A673 (cell line): ENCODE measurements at regions not wholly inside any gene's neighbourhood (a gene's known extent, or its start where the extent isn't known, plus 50 kb on each side); places are given as distances from the start of the nearest gene placed in this dataset.
A peak's percentile ranks its signal among the peaks of the same experiment; 100 is the strongest.
"Not testable (repeated sequence)": the region's sequence is repeated elsewhere in the genome, so short reads cannot be mapped to it uniquely, and the experiment has no call there.

Source experiments
- BruUV-seq: library from RNA; stranded (reverse); fragments of 400-500 nt; replicated peaks from 2 replicates; lab custom pipeline; 2021; lab: Mats Ljungman, UMichigan
- CTCF ChIA-PET: fragments of 300-600 bp; sonication (Branson Sonifier 250); formaldehyde crosslinking; loops from one replicate; lab custom pipeline; 2022; ENCODE audit warnings: antibody characterized with exemption; lab: Charles Lee
- POLR2A ChIA-PET: fragments of 300-600 bp; sonication (Branson Sonifier 250); formaldehyde crosslinking; loops from one replicate; lab custom pipeline; 2022; ENCODE audit warnings: antibody characterized with exemption; ENCODE audit not compliant: low non-redundant PET; lab: Charles Lee
- DNase-seq: peaks from one replicate; pipeline ENCODE4 v3.0.0-alpha.2; 2015; ENCODE audit warnings: low spot score
- H3K27ac ChIP-seq: fragments of 200-600 bp; sonication (generic); 2 replicates; pipeline ENCODE4 v1.5.1; 2016; ENCODE audit warnings: mixed run types, low read depth, mild to moderate bottlenecking, mixed read lengths, antibody characterized with exemption, low read length; ENCODE audit not compliant: poor library complexity, severe bottlenecking
- H3K27me3 ChIP-seq: fragments of 200-600 bp; sonication (generic); replicated peaks from 2 replicates; pipeline ENCODE4 v1.6.1; 2017; ENCODE audit warnings: mixed run types, low read depth, mild to moderate bottlenecking, mixed read lengths, antibody characterized with exemption, low read length; ENCODE audit not compliant: insufficient read depth, poor library complexity
- H3K36me3 ChIP-seq: fragments of 200-600 bp; sonication (generic); 2 replicates; pipeline ENCODE4 v1.6.1; 2016; ENCODE audit warnings: mixed run types, mild to moderate bottlenecking, mixed read lengths, antibody characterized with exemption, low read length; ENCODE audit not compliant: insufficient read depth, poor library complexity, severe bottlenecking
- H3K4me1 ChIP-seq: fragments of 200-600 bp; sonication (generic); 2 replicates; pipeline ENCODE4 v1.6.1; 2017; ENCODE audit warnings: mixed run types, mild to moderate bottlenecking, mixed read lengths, antibody characterized with exemption, low read length; ENCODE audit not compliant: insufficient read depth, poor library complexity, severe bottlenecking
- H3K4me3 ChIP-seq: fragments of 200-600 bp; sonication (generic); 2 replicates; pipeline ENCODE4 v1.5.1; 2016; ENCODE audit warnings: low read depth, mixed run types, mild to moderate bottlenecking, mixed read lengths, low read length; ENCODE audit not compliant: poor library complexity, severe bottlenecking
- H3K9me3 ChIP-seq: fragments of 200-600 bp; sonication (generic); 2 replicates; pipeline ENCODE4 v1.6.1; 2016; ENCODE audit warnings: mixed run types, low read depth, mild to moderate bottlenecking, mixed read lengths, antibody characterized with exemption, low read length; ENCODE audit not compliant: poor library complexity, severe bottlenecking
- EZH2 ChIP-seq: fragments of 200-600 bp; sonication (generic); IDR thresholded peaks from 2 replicates; pipeline ENCODE4 v1.6.1; 2017; ENCODE audit warnings: borderline replicate concordance, low read depth, mild to moderate bottlenecking, mixed read lengths, antibody characterized with exemption, low read length; ENCODE audit not compliant: poor library complexity, severe bottlenecking
- intact Hi-C: fragments of 100-400 bp; cut with micrococcal nuclease; formaldehyde crosslinking; loops from one replicate; pipeline ENCODE4 v1.10.0; 2022; ENCODE audit not compliant: unreplicated experiment
- TF ChIP-seq, protein P1 (sequence below): fragments of 300-800, 200-600 bp; sonication (generic); conservative IDR thresholded peaks from 2 replicates; pipeline ENCODE4 v1.5.1; 2017; ENCODE audit warnings: low read depth, mild to moderate bottlenecking, antibody characterized with exemption, low read length, moderate library complexity, mixed read lengths

DNA sequence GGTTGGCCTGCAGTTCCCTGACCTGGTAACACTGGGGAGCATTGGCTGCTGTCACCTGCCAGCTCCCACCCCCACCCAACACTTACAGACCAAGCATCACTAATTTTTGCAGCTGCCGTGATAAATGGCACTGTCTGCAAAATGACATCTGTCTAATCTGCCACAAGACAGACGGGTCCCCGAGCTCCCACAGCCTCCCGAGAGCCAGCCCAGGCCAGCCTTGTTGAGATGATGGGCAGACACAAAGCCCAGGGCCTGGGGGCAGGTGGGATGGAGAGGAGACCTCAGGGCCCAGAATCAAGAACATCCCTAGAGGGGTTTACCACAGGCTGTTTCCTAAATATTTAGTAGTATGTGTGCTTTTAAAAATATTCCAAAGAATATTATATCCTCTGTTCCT lies 203.4 kb downstream of the TBC1D2B start:
- Histone ChIP-seq H3K4me3 (no peak overlapping the region), H3K36me3 (no peaks in the 10 kb centered on the region), H3K27me3 (no peaks in the 10 kb centered on the region), H3K4me1 (peaks cover 10% of the 10 kb centered on the region), H3K9me3 (no peaks in the 10 kb centered on the region), H3K27ac (no peak overlapping the region)
- DNase-seq, result no peak
- TF ChIP-seq EZH2, result no peak
- TF ChIP-seq, protein P1, sequence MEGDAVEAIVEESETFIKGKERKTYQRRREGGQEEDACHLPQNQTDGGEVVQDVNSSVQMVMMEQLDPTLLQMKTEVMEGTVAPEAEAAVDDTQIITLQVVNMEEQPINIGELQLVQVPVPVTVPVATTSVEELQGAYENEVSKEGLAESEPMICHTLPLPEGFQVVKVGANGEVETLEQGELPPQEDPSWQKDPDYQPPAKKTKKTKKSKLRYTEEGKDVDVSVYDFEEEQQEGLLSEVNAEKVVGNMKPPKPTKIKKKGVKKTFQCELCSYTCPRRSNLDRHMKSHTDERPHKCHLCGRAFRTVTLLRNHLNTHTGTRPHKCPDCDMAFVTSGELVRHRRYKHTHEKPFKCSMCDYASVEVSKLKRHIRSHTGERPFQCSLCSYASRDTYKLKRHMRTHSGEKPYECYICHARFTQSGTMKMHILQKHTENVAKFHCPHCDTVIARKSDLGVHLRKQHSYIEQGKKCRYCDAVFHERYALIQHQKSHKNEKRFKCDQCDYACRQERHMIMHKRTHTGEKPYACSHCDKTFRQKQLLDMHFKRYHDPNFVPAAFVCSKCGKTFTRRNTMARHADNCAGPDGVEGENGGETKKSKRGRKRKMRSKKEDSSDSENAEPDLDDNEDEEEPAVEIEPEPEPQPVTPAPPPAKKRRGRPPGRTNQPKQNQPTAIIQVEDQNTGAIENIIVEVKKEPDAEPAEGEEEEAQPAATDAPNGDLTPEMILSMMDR, result no peak
- ChIA-PET CTCF (no interaction called here), POLR2A (no interaction called here)
- intact Hi-C loops, result loop anchor here (2.0 to 10.0 kb wide), 4 partner anchors 239 to 759 kb away; no protein-coding TSS in a partner anchor
- no TSS peak for BruUV-seq

DNA sequence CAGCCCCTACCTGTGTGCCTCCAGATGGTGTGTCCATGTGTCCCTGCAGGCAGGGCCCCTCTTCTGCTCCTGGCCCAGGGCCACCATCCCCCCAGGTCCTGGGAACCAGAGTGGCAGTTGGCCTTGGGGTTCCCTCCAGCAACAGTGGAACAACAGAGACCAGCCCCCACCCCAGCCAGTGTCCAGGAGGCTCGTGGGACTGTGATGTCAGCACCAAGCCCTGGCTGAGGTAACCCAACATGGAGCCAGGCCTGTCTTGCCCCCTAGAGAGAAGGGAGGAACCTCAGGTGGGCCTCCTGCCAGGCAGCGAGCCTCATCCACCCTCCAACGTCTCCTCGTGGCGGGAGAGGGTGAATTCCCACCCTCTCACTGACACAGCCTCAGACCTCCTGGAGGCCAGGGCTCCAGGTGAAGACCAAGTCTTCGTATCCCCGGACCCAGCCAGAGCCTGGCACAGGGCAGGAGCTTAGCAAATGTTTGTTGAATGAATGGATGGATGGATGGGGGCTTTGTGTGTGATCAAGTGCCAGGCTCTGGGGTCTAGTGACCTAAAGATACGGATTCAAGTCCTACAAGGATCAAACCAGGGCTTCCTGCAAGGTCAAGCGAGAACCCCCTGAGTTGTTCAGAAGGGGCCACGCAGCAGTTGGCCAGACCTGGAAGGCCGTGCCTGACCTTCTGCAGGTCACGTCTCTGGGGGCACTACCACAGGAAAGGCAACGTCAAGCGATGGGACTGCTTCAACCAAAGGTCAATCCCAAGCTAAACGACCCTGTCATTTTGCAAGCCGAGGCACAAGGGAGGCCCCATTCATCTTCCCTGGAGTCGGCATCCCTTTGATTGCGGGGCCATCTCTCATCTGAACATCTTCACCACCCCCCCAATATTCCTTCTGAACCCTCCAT lies 204.7 kb downstream of the TBC1D2B start:
- H3K4me1 ChIP-seq, result peaks cover 19% of the 10 kb centered on the region
- DNase-seq, H3K4me3 ChIP-seq, H3K36me3 ChIP-seq, H3K9me3 ChIP-seq, POLR2A ChIA-PET, CTCF ChIA-PET, H3K27ac ChIP-seq, H3K27me3 ChIP-seq, BruUV-seq: not testable (repeated sequence)
- intact Hi-C loops, result loop anchor here (5.0 to 10.0 kb wide), 3 partner anchors 330 to 758 kb away; no protein-coding TSS in a partner anchor

- intact Hi-C loops, result loop anchor here (5.0 to 10.0 kb wide), 3 partner anchors 330 to 757 kb away; no protein-coding TSS in a partner anchor
- H3K4me3 ChIP-seq, result no peak overlapping the region
- H3K9me3 ChIP-seq, result no peaks in the 10 kb centered on the region
- no peaks in the 10 kb centered on the region for H3K27me3 ChIP-seq
- no peak overlapping the region for H3K27ac ChIP-seq
- H3K36me3 ChIP-seq, result no peaks in the 10 kb centered on the region
- TF ChIP-seq, protein P1, result peak; percentile 57
- TF ChIP-seq EZH2, result no peak
- DNase-seq, result peak; percentile 46
- POLR2A ChIA-PET, result interaction anchor here (0.6 kb wide), 1 partner anchor 428 kb away, joined by 11 read pairs; no protein-coding TSS in a partner anchor
- CTCF ChIA-PET, result no interaction called here
- H3K4me1 ChIP-seq, result peaks cover 24% of the 10 kb centered on the region
- no TSS peak for BruUV-seq
Measured at GRCh38 chr15:77871852-77872371, 205.6 kb downstream of the TBC1D2B start.
